GM18867 (cell line): ENCODE measurements at regions not wholly inside any gene's neighbourhood (a gene's known extent, or its start where the extent isn't known, plus 50 kb on each side); places are given as distances from the start of the nearest gene placed in this dataset.

Experiments used
- ATAC-seq: cut with Tn5 transposase; IDR thresholded peaks from one replicate; pipeline ENCODE4 v1.9.1; 2021; ENCODE audit warnings: mild to moderate bottlenecking, moderate library complexity; ENCODE audit not compliant: unreplicated experiment

DNA sequence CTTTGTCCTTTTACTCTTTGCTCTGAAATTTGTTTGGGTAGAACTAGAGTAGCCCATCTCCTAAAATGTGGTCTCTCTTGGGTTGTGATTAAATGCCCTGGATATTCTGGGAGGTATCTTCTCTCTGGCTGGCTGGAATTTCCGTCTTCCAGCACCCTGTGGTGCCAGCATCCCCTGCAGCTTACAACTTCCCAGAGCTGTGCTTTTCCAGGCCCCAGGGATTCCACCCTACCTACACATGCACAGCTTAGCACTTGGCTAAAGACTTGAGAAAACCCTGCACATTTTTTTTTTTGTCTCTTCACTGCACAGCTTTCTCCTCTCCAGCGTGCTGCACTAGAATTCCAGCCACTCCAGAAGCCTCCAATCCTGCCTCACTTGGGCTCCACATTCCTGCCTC, 334.7 kb downstream of the IRS2 start:
- no peak for ATAC-seq

DNA sequence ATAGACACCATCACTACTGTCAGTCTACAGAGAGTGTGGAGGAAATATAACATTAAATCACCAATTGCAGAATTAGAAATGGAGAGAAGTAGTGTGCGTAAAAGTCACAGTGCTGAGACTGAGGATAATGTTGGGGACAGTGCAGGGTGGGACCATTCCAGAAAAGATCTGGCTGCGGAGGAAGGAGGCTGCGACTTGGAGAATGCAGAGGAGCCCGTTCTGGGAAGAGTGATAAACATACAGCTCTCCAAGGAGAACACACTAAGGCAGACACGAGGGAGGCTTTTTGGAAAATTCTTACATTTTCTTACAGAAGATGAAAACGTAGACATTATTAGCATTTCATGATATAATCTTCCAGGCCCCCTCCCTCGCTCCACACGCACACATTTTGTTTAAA, 337.8 kb downstream of the IRS2 start:
- ATAC-seq: no peak

DNA sequence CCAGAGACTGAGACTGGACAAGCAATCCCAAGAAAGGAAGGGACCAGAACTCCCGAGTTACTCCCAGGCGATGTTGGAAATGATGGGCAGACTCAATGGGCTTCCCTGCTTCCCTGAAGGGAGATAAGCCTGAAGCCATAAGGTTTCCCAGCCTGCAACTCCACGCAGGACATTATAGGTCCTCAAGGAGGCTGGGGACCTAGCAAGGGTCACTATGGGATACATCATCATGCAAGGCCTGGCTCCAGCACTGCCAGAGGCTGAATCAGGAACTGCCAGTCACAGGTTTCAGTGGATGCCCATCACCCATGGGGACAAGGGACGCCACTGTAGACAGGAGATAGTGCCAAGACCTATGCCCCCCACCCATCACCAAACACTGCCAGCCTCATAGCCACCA, 338.7 kb downstream of the IRS2 start:
- no peak for ATAC-seq

DNA sequence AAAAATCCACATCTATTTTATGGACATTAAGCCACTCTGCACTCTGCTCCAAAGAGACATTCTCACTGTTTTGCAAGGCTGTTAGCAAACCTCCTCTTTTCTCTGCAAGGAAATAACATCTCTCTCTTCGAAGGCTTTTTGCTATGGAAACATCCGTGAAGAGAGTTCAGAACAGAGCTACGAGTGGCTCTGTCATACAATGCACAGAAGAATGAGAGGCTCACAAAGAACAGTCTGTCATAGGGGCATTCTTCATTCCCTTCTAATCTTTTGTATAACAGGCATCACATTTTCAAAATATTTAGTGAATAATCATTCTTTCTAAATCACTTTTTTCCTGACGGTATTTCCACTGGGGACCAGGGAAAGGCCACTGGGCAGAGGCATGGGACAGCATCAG, 346.1 kb downstream of the IRS2 start:
- ATAC-seq: no peak

DNA sequence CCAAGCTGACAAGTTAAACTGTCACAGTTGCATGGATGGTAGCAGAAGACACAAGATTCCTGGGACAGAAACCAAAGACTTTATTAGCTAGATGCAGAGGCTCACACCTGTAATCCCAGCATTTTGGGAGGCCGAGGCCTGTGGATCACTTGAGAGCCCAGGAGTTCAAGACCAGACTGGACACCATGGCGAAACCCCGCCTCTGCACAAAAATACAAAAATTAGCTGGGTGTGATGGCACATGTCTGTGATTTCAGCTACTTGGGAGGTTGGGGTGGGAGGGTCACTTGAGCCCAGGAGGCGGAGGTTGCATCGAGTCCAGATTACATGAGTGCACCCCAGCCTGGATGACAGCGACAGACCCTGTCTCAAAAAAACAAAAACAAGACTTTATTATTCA, 346.6 kb downstream of the IRS2 start:
- ATAC-seq: no peak

DNA sequence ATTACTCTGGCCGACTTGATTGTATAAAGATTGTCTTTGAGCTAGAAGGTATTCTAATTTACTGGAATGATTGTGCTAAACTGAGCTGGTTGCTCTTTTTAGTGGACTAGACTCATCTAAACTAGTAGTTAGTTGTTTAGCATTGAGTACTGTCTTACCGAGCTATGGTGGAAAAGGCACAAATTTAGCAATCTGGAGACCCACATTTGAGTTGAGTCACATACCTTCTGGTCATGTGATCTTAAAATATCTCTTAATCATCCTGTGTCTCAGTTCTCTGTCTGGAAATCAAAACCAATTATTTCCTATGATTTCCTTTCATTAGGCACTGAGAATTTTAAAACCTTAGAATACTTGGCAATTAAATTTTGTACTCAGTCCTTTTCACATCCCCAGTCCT, 349.5 kb downstream of the IRS2 start:
- no peak for ATAC-seq

DNA sequence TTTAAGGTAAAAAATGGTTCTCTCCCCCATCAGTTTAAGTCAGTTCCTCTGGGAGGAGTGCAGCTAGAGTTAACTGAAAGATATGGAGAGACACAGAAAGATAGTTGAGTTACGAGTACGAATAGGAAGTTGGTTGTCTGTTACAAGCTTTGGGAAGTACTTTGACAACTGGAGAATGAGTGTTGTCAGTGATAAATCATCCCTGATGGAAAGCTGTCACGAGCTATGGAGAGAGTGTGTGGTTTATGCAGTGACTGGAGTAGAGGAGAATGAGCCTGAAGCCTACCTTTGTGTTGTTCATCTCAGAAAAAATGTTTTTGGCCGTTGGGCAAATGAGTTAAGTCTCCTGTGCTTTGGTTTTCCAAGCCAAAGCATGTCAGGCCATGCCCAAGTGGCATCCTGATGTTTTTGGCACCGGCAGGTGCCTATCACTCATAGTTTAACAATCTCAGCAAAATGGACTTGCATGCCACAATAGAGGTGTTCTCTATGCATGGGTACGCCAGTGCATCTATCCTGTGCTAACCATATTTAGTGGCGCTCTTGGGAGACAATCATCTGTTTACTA, 350.2 kb downstream of the IRS2 start:
- no peak for ATAC-seq

DNA sequence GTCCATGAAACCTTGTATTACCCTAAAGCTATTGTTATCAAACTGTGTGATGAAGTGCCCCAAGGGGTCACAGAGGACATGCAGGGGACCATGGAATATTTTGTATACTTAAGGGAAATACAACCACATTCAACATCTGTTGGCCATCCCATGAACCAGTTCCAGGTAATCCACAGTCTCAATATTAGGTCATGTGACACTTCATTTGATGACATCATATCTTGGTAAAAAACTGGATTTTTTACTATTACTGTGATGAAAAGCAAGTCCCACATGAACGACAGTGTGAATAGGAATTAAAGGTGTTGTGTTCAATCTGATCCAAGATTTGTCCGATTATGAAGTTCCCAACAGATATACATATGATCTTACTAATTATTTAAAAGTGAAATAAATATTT, 355.2 kb downstream of the IRS2 start:
- no peak for ATAC-seq

DNA sequence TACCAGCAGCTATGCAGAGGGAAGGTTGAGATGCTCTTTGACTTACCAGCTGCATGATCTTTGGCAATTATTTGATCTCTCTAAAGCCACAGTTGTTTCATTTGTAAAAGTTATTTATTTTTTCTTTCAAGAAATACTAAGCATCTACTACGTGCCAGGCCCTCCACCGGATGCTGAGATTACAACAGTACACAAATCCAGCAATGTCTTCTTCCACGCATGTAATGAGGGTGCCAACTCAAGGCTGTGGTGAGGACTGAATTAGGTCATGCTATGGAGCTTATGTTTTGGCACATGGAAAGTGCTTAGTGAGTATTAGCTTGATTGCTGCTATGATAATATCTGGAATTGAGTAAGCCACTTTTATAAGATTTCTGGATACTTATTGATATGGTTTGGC, 358.2 kb downstream of the IRS2 start:
- no peak for ATAC-seq

DNA sequence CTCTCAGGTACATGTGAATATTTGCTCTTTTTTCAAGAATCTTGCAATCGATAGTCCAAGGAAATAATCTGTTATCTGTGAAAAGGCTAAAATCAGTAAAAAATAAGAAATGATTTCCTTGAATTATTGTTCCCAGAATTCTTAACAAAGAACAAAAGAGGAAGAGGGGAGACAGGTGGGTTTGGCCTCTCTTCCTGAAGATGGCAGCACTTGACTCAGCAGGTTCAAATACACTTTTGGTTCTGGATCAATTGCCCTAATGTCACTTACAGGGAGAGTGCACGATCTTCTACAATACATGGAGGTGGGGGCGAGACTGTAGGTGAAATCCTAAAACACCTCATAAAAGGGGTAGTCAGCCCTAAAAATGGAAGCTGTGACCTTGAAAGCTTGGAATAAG, 358.7 kb downstream of the IRS2 start:
- no peak for ATAC-seq

DNA sequence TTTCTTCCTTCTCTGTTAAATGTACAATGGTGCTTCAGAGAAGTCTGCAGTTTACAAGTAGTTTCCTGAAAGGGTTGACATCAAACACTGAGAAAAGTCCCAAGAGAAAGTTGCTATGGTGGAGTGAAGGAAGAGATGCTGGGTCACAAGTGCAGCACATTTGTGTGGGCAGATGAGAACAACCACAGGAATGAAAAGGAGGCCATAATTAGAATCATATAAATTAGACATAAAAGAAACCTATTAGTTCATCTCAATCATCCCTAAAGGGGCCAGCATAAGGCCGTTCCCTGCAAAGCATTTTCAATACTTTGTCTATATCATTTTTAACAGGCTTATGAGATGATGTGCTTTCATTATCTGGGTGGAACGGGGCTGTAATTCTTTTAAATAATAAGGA, 359.2 kb downstream of the IRS2 start:
- no peak for ATAC-seq

DNA sequence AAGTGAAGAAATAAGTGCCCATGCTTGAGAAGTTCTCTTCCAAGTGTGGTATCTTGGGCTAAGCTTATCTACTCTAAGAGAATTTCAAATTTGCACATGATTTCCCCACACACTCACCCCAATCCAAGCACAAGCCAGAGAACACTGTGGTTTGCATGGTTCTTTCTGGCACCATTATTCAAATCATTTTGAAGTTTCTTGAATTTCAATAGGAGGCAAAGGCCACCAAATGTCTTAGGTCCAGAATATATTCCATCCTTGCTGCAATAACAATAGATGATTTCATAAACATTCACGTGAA, 359.7 kb downstream of the IRS2 start:
- ATAC-seq: no peak

DNA sequence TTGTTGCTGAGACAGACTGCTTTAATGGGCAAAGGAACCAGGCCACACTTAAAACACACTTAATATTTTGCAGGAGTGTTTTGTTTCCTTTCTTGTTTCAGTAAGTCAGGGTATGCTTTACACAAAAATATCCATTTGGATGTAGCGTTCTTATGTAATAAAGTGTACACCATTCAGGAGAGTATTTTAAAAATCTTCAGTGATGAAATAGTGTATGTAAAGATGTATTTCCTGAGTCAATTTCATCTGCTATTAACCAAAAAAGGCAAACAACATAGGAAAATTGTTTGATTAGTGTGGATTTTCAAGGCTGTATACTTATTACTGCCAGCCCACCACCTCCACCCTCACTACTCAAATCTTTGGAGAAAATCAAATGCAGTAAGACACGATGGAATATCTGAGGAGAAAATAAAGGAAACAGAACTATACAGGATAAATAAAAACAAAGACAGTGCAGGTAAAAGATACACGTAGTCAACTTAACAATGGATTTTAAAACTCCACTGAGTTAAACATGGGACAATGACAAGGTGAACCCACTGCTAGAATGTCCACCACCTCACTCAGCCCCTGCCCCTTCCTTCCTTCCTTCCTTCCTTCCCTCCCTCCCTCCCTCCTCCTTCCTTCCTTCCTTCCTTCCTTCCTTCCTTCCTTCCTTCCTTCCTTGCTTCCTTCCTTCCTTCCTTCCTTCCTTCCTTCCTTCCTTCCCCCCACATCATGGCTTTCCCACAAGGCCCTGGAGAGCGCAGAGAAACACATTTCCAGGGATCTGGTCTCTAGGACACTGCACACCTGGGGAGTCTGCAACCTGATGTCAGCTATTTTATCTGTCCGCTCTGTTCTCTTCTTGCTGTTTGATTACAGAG, 360.3 kb downstream of the IRS2 start:
- ATAC-seq: no peak

DNA sequence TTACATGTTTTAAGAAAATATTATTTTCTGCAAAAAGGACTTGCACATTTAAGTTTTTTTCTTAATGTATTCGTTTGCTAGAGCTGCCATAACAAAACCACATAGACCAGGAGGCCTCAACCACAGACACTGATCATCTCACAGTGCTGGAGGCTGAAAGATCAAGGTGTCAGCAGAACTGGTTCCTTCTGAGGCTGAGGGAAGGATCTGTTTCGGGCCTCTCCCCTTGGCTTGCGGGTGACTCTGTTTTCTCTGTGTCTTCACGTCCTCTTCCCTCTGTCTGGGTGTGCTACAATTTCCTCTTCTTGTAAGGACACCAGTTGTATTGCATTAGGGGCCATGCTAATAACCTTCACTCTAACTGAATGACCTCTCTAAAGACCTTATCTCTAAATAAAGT, 364.2 kb downstream of the IRS2 start:
- ATAC-seq: no peak

DNA sequence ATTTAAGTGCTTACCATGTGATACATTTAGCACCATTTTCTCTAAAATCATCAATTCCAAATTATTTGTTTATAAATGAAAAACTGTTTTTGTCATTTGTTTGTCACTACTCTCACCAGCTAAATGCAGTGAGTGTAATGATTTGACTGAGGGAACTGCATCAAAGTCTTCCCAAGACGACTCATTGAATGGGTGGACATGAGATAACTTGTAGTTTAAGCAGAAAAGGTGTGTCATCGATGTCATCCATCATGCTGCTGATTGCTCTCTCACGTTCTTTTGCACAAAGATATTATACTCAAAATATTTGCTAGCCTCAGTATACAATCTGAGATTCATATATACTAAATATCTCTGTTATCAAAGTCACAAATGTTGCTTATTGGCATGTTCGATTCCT, 366.5 kb downstream of the IRS2 start:
- ATAC-seq: no peak

DNA sequence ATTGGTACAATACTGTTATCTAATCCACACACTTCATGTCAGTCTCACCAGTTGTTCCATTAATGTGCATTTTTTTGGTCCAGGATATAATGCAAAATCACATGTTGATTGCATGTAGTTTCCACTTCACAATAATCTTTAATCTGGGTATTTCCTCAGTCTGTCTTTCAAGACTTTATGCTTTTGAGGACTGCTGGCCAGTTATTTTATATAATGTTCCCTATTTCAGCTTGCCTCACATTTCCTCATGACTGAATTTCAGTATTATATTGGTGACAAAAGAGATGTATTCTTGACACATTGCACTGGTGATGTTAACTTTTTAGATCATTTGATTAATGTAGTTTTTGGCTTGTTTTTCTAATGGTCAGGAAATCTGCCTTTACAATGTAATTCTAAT, 368.3 kb downstream of the IRS2 start:
- no peak for ATAC-seq

DNA sequence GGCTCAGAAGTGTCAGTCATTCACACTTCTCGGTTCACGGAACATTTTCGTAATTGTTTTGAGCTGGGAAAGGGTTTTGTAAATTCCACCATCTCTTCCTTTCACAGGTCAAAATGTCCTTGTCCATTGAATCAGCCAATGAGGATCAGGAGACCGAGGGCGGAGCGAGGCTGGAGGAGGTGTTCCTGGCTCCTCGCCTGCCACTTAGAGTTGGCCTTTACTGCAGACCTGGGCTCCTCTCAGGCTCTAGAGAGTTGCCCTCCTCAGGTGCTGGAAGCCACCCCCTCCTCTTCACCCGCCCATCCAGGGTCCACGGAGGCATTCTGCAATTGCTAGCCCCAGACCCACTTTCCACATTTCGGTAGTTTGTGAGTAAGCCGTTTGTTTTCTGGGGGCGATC, 370.4 kb downstream of the IRS2 start:
- ATAC-seq: no peak

DNA sequence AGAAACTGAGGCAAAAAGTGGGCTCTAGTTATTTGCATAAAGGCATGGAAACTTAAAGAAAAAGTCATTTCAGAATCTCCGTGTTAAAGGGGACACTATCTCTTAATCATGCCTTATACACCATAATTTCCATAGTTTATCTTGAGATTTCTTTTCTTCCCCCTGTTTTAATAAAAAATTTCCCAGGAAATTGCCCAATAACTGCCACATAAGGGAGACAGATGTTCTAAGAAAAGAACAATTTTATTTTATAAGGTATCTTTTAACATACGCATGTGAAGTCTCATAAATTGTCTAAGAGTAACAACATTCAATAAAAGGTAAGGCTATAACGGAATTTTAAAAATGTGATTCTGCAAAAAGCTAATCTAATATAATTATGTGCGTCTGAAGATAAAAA, 371.3 kb downstream of the IRS2 start:
- ATAC-seq: no peak

DNA sequence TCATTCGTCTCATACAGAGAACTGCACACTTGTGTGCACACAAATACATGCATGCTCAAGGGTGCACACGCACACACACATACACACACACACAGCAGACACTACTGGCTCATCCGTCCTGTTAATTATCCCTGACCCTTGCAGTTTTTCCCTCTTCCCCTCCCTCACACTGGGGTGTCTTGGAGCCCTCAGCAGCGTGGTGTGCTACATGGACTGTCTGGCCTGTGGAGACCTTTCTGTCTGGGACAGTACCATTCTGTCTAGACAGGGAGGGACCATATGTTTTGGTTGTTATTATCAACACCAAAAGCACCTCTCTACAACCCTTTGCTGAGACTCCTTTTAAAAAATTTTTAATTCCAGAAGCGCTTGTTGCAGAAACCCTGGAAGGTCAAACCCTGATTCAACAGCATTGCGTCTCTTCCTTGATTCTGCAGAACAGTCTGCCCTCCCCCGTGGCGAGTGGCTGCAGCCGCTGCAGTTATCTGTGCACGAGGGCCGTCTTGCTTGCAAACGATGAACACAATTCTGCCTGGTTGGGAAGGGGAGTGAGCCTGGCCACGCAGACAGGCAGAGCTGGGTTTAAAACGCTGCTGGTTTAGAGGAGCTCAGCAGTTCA, 374.0 kb downstream of the IRS2 start:
- no peak for ATAC-seq

DNA sequence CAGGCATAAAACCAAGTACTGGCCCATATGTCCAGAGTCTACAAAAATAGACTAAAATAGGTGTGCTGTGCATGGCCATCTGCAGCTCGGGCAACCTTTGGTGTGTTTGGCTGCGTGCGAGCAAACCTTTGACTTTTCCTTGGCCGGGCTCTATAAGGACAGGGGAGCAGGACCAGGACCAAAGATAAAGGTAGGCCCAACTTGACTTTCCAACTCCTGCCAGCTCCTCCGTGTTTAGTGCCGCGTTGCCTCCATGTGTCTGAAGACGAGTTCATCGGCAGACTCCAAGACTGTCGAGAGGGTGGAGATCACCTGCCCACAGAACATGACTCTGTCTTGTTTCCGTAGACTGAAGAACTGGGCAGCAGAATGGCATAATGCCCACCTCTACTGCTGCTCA, 375.5 kb downstream of the IRS2 start:
- no peak for ATAC-seq

DNA sequence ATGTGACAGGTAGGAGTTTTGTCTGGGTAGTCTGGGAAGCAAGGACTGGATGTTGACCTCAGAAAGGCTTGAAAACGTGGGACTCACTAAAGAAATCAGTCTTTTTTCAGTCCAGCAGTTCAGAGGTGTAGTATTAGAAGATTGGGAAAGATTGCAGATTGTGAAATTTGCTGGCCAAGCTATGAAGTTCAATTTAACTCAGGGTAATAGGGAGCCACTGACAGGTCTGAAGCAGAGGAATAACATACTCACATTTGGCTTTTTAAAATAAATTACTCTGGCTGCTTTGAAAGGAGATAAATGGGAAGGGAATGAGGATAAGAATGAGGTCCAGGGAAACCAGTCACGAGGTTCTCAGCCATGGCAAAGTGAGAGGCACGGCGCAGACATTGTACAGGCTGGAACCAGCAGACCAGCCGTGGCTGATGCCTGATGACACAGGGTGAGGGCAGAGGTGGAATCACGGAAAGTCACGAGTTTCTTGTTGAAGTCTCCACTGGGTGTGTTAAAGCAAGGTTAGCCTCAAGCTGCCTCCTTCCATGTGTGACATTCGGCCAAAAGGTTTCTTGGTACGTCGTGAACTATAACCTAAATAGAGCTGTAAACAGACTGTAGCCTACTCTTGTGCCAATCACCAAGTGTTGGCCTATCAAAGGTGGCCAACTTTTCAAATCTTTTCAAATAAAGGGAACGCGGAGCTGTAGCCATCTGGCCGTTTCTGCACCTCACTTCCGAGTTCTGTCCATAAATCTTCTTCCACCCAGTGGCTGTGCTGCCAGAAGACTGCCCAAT, 377.6 kb downstream of the IRS2 start:
- ATAC-seq: no peak
